ENCODE measurements at regions not wholly inside any gene's neighbourhood (a gene's known extent, or its start where the extent isn't known, plus 50 kb on each side); places are given as distances from the start of the nearest gene placed in this dataset.

GRCh38 chr20:40963505-40963845 is 65.1 kb upstream of the TOP1 start:
- Histone ChIP-seq H3K4me1 (ENCODE audit: control insufficient read depth in 1 of 2, insufficient read depth in 2 of 2, low read length in 2 of 2) (peaks cover 0 to 9% of the 10 kb centered on the region in 2 experiments; a peak in 3 of 4 replicates), H3K9me3 (ENCODE audit: control insufficient read depth in 1 of 2, insufficient read depth in 1 of 2, low read depth in 1 of 2, low read length in 2 of 2) (no peaks in the 10 kb centered on the region), H3K9me2 (ENCODE audit: insufficient read depth) (no peaks in the 10 kb centered on the region), H3K27ac (ENCODE audit: low read depth, low read length) (no peak overlapping the region), H2AFZ (ENCODE audit: low read depth, low read length, poor library complexity, severe bottlenecking) (no peak overlapping the region), H3K36me3 (ENCODE audit: control insufficient read depth in 1 of 2, insufficient read depth in 2 of 2, low read length in 2 of 2) (no peaks in the 10 kb centered on the region), H3K9ac (ENCODE audit: low read length) (no peak overlapping the region), H3K79me2 (ENCODE audit: insufficient read depth, low read length) (no peaks in the 10 kb centered on the region), H4K20me1 (ENCODE audit: insufficient read depth) (no peaks in the 10 kb centered on the region), H3K27me3 (ENCODE audit: insufficient read depth, low read length) (no peaks in the 10 kb centered on the region), H3K4me2 (ENCODE audit: low read length) (no peak overlapping the region), H3K4me3 (replicated peaks in 1 of 2; ENCODE audit: low read depth in 1 of 2, low read length in 2 of 2) (no peak overlapping the region)
- DNase-seq (ENCODE audit: low read depth, low spot score) (no peak), ATAC-seq (no peak)
- no TSS peak for BruUV-seq (replicated peaks)
- ChIA-PET POLR2A (interaction anchor here (0.6 kb wide), 2 partner anchors 132 to 204 kb away, joined by 3 read pairs; no protein-coding TSS in a partner anchor), RAD21 (ENCODE audit: low non-redundant PET in 1 of 2, low total read pairs in 2 of 2, uncharacterized antibody in 2 of 2, unreplicated experiment in 2 of 2) (interaction anchor here (0.6 to 1.4 kb wide), 5 partner anchors 23 to 222 kb away, joined by 3 to 6 read pairs (median 4); no protein-coding TSS in a partner anchor), CTCF (interaction anchor here (0.6 to 2.4 kb wide), 23 partner anchors 9 to 1915 kb away, joined by 3 to 29 read pairs (median 4); partner anchors contain the start of genes LPIN3 and MAFB)
- TF ChIP-seq ZFX (IDR thresholded peaks at IDR 0.05) (no peak), YY1 (IDR thresholded peaks at IDR 0.05; ENCODE audit: extremely low read depth, insufficient replicate concordance, low read depth, low read length) (no peak), ZNF274 (IDR thresholded peaks at IDR 0.05; ENCODE audit: low read depth, low read length) (no peak), RAD21 (IDR thresholded peaks at IDR 0.05; ENCODE audit: low read depth) (no peak), ATF3 (IDR thresholded peaks at IDR 0.05) (no peak), SP1 (IDR thresholded peaks at IDR 0.05; ENCODE audit: low read depth) (no peak), REST (IDR thresholded peaks at IDR 0.05; ENCODE audit: low read depth) (no peak), POLR2AphosphoS5 (IDR thresholded peaks at IDR 0.05; ENCODE audit: low read depth, low read length) (no peak), EGR1 (IDR thresholded peaks at IDR 0.05; ENCODE audit: low read depth) (no peak), EZH2phosphoT487 (IDR thresholded peaks at IDR 0.05; ENCODE audit: borderline replicate concordance) (no peak), CEBPB (IDR thresholded peaks at IDR 0.05; ENCODE audit: low read depth) (no peak), JUND (IDR thresholded peaks at IDR 0.05) (no peak), ELF1 (IDR thresholded peaks at IDR 0.05; ENCODE audit: borderline replicate concordance, low read depth) (no peak), FOSL1 (IDR thresholded peaks at IDR 0.05; ENCODE audit: low read depth) (no peak), EZH2 (IDR thresholded peaks at IDR 0.05) (no peak)
- intact Hi-C loops (cut with micrococcal nuclease) = loop anchor here (1.0 to 5.0 kb wide), 4 partner anchors 166 to 1851 kb away; no protein-coding TSS in a partner anchor
